ENCODE measurements at regions not wholly inside any gene's neighbourhood (a gene's known extent, or its start where the extent isn't known, plus 50 kb on each side); places are given as distances from the start of the nearest gene placed in this dataset.

DNA sequence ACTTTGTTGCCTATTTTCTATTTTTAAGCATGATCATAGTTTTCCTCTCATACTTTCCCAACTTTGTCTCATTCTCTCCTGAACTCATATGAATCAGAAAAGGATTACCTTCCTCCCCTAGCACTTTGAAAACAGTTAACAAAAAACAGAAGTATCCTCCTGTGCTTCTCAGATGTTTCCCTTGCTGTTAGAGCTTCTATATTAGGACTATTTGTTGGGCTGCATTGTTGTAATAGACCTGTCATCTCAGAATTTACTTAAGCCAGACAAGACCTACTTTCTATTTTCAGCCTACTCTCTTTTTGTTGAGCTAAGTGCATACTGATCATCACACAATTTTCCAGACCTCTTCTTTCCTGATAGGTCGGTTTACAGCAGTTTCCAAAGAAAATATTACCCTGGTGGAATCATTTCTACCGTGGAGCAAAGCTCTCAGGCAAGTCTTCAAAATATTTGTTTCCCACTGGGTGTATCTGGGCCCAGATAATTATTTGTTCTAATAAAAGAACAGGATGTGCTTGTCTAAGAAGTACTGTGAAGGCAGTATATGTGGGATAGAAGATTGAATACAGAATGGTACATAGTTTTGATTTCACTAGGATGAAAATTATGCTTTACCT is 411.9 kb upstream of the KLF6 start:
- DNase-seq (ENCODE audit: low read depth), result no peak

- no peak for DNase-seq (ENCODE audit: low read depth)
These were observed 411.2 kb upstream of the KLF6 start for GRCh38 chr10:4196183-4196582.

DNA sequence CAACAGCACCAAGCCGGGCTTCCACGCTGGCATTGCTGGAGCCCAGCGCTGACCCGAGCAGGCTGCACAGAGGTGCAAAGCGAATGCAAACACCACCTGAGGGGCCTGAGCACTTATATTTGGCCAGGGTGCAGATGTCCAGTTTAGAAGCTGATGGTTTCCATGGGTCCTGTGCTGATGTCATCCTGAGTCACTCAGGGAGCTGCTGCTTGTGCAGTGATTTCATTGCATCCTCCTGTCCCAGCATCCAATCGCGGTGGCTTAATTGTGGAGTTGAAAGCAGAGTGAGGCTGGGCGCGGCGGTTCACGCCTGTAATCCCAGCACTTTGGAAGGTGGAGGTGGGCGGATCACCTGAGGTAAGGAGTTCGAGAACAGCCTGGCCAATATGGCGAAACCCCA is 410.2 kb upstream of the KLF6 start:
- no peak for DNase-seq (ENCODE audit: low read depth)

- DNase-seq (ENCODE audit: low read depth), result no peak
These were observed 409.2 kb upstream of the KLF6 start for GRCh38 chr10:4194231-4194630.

DNA sequence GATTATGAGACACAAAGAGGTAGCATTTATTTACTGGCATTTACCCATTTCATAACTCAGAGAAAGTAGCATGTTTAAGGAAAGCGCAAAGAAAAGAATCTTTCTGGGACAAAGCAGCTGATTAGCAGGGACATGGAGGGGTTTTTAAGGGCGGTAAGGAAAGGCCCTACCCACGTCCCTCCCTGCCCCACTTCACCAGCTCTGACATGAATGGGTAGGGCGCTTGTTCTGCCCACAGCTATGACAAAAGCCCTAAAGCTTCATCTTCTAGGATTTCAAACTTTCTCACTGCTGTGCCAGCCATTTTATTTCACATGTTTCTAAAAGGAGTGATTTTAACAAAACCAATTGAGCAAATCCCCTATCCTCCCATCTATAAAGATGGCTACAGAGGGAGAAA is 406.9 kb upstream of the KLF6 start:
- DNase-seq (ENCODE audit: low read depth), result no peak

GRCh38 chr10:4191354-4191753 is 406.3 kb upstream of the KLF6 start:
- no peak for DNase-seq (ENCODE audit: low read depth)

GRCh38 chr10:4190876-4191275 is 405.9 kb upstream of the KLF6 start:
- DNase-seq (ENCODE audit: low read depth), result no peak

GRCh38 chr10:4189281-4189680 is 404.3 kb upstream of the KLF6 start:
- no peak for DNase-seq (ENCODE audit: low read depth)

DNA sequence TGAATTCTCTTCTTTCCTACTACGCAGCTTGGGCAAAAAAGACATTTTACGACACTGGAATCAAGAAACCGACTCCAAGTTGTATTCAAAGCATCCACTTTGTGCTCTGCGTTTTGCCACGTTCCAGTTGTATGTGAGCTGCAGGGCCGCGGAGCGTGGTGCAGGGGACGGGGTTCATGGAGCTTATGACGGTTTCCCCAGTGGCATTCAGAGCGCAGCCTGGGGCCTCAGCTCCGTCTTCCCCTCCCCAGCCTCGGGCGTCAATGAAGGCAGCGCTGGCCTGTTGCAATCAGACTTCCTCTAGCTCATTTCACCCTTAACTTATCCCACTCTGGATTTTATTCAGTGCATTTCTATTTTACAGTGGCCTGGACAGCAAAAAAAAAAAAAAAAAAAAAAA is 403.4 kb upstream of the KLF6 start:
- no peak for DNase-seq (ENCODE audit: low read depth)

GRCh38 chr10:4186849-4187540 is 402.0 kb upstream of the KLF6 start:
- no peak for DNase-seq (ENCODE audit: low read depth)

DNA sequence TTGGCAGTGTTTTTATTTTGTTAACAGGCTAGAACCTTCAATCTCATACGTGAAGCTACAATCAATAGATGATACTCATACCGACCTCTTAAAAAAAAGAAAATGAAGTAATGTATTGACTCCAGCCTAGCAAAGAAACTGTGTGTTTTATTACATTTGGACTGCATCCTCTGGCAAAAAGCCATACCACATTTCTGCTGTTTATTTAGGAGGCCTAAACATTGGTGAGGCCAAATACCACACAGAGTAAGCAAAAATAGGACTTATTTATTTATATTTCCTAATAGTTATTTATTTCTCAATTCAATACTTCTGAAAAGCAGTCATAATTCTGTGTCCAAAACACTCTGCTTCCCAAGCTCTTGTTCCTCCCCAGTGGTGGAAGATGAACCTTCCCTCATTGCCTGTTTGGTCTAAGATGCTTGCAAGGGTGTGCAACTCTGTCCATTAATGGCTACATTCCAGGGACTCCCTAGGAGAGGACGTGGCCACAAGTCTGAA is 398.8 kb upstream of the KLF6 start:
- no peak for DNase-seq (ENCODE audit: low read depth)

DNA sequence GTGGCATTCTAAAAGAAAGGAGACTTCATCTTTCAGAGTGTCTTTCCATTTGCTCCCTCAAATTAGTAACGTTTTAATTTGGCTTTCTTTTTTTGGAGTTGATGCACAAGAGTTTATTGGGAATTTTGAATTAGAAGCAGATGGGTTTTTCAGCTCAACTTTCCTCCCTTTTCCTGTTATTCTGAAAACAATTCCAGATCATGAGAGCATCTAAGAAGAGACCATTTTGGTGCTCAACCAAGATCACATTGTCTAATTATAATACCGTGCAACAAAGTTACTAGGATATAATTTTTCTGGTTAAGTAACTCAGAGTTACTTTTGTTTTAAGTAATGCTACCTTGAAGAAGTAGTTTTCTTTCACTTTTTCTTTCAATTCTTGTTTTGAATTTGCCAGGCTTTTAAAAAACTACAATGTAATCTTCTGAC is 396.6 kb upstream of the KLF6 start:
- DNase-seq (ENCODE audit: low read depth), result no peak

DNA sequence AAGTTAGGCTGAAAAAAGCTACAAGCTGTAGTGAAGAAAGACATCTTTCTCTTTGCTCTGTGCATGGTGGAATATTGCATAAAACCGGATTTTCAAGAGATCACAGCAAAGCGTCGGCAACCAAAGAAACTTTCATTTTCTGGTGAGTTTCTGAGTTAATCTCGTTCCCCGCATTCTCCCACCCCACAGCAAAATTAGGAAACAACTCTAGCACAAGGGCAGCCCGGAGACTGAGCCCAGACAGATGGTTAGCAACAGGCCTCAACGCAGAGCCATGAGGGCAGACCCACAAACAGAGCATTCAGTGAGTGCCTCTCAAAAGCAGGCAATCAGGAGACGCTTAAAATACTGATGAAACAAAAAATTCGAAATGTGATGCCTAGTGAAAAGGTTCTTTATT is 396.1 kb upstream of the KLF6 start:
- DNase-seq (ENCODE audit: low read depth), result no peak

DNA sequence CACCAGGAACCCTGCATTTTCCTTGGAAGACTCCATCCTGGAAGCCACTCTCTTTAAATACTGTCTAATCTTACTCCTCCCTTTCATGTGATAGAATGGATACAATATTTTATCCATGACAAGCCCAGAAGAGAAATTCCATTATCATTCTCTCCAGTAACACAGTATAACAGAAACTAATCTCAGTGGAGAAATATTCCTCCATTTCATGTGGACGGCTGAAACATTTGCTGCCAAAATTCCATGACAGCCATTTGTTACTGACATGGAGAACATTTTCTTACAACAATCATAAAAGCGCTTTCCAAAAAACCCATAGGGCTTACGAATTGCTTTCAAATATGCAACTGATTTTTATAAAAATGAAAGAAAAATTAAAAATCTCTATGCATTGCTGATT is 392.8 kb upstream of the KLF6 start:
- no peak for DNase-seq (ENCODE audit: low read depth)

- DNase-seq (ENCODE audit: low read depth), result no peak
These were observed 391.7 kb upstream of the KLF6 start for GRCh38 chr10:4176500-4177281.

DNA sequence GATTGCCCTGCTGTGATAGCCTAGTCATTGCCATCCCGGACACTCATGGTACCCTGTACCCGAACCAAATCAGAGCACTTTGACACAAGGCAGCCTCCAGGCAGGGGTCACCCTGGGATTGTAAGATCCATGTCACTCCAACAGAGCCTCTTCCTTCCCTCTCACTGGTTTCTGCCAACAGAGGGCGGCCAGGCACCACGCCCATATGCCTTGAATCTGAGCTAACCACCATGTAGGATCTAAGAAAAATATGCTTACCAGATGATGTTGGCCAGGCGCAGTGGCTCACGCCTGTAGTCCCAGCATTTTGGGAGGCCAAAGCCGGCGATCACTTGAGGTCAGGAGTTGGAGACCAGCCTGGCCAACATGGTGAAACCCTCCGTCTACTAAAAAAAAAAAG is 389.2 kb upstream of the KLF6 start:
- no peak for DNase-seq (ENCODE audit: low read depth)

- no peak for DNase-seq (ENCODE audit: low read depth)
These were observed 385.8 kb upstream of the KLF6 start for GRCh38 chr10:4170633-4171314.

DNA sequence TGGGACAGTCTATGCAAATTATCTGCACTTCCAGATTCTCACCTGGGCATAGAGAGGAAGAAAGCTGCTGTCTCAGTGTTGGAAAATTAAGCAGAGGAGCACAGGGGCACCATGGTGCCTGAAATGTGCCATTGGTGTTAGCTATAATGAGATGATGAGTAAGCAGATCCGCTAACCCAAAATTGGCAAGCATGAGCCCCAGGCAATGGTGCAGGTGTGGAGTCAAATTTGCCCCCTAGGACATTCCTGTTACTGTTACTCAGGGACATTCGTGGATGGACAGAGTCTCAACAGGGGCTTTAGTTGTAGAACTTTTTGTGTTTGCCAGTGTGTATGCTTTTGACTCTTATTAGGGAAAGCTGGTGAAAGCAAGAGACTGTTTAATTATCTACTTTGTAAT is 385.2 kb upstream of the KLF6 start:
- no peak for DNase-seq (ENCODE audit: low read depth)

DNA sequence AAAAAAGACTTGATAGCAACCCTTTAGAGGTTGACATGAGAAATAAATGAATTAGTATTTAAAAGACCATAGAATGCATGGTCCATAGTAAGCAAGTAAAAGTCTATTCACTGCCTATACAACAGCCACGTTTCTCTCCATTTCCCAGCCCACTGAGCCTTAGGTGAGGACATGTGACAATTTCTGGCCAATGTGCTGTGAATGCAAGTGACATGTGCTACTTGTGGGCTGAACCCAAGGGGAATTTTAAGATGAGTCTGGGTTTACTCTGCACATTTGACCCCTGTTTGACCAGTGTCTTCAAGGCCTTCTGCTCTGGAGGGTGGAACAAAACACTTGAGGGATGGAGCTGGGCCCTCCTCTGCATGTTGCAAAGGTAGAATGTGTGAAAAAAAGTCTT is 384.4 kb upstream of the KLF6 start:
- no peak for DNase-seq (ENCODE audit: low read depth)

- DNase-seq (ENCODE audit: low read depth), result no peak
These were observed 382.2 kb upstream of the KLF6 start for GRCh38 chr10:4167216-4167615.

- DNase-seq (ENCODE audit: low read depth), result no peak
These were observed 377.7 kb upstream of the KLF6 start for GRCh38 chr10:4162571-4163286.

DNA sequence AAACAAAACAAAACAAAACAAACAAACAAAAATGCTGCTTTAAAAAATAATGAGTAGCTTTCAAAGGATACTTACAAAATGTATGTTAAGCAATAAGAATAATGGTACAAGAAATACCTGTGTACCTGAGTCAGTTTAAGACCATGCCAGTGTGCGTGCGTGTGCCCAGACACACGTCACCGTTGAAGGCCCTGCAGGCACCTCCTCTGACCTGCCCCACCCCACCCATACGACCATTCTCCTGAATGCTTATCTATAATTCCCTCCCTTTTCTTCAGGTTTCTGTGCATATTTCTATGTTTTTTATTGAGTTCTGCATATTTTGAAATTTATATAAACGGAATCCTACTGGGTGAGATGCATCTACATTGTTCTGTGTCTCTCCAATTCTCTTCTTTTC is 374.2 kb upstream of the KLF6 start:
- DNase-seq (ENCODE audit: low read depth), result no peak

All from activated T-cell treated with anti-CD3 and anti-CD28 coated beads for 48 hours (primary cell).